OCI-LY7 (cell line): ENCODE measurements at regions not wholly inside any gene's neighbourhood (a gene's known extent, or its start where the extent isn't known, plus 50 kb on each side); places are given as distances from the start of the nearest gene placed in this dataset.

ENCODE experiments used
- BruUV-seq: library from RNA; stranded (reverse); fragments of 400-500 nt; replicated peaks from 2 replicates; lab custom pipeline; 2021; lab: Mats Ljungman, UMichigan
- CTCF ChIA-PET: fragments of 300-600 bp; sonication (Branson Sonifier 250); formaldehyde crosslinking; loops from one replicate; lab custom pipeline; 2022; ENCODE audit warnings: antibody characterized with exemption; ENCODE audit not compliant: unreplicated experiment; lab: Charles Lee
- POLR2A ChIA-PET: fragments of 300-600 bp; sonication (Branson Sonifier 250); formaldehyde crosslinking; loops from one replicate; lab custom pipeline; 2022; ENCODE audit warnings: antibody characterized with exemption; lab: Charles Lee
- DNase-seq: peaks from one replicate; pipeline ENCODE4 v3.0.0-alpha.2; 2015; ENCODE audit warnings: low spot score
- H2AFZ ChIP-seq: fragments of 200-600 bp; sonication (generic), shearing (Covaris generic); 2 replicates; pipeline ENCODE4 v1.6.1; 2014; ENCODE audit warnings: mild to moderate bottlenecking, antibody characterized with exemption, low read length, moderate library complexity
- H3K27ac ChIP-seq: fragments of 200-600 bp; sonication (generic); 2 replicates; pipeline ENCODE4 v1.5.1; 2014; ENCODE audit warnings: mixed run types, low read depth, mild to moderate bottlenecking, moderate library complexity, low read length, inconsistent platforms; ENCODE audit not compliant: poor library complexity, severe bottlenecking
- H3K36me3 ChIP-seq: fragments of 200-600 bp; sonication (generic); 2 replicates; pipeline ENCODE4 v1.6.1; 2014; ENCODE audit warnings: mild to moderate bottlenecking, antibody characterized with exemption, low read length, moderate library complexity, mixed read lengths; ENCODE audit not compliant: insufficient read depth
- H3K4me1 ChIP-seq: fragments of 200-600 bp; sonication (generic); 2 replicates; pipeline ENCODE4 v1.5.1; 2014; ENCODE audit warnings: mild to moderate bottlenecking, low read length; ENCODE audit not compliant: insufficient read depth, poor library complexity, severe bottlenecking
- H3K4me2 ChIP-seq: fragments of 200-600 bp; sonication (generic); 2 replicates; pipeline ENCODE4 v1.6.1; 2014; ENCODE audit warnings: mild to moderate bottlenecking, low read length
- H3K4me3 ChIP-seq: fragments of 200-600 bp; sonication (generic); 2 replicates; pipeline ENCODE4 v1.5.1; 2014; ENCODE audit warnings: mild to moderate bottlenecking, low read depth, low read length; ENCODE audit not compliant: poor library complexity, severe bottlenecking
- H3K79me2 ChIP-seq: fragments of 200-600 bp; sonication (generic); 2 replicates; pipeline ENCODE4 v1.6.1; 2016; ENCODE audit warnings: low read depth, mild to moderate bottlenecking, low read length, moderate library complexity, mixed read lengths; ENCODE audit not compliant: insufficient read depth
- H3K9me2 ChIP-seq: fragments of 200-600 bp; sonication (generic); 2 replicates; pipeline ENCODE4 v1.6.1; 2016; ENCODE audit warnings: mild to moderate bottlenecking, low read length, mixed read lengths; ENCODE audit not compliant: insufficient read depth
- H3K9me3 ChIP-seq: fragments of 200-600 bp; sonication (generic); 2 replicates; pipeline ENCODE4 v1.6.1; 2014; ENCODE audit warnings: mild to moderate bottlenecking, mixed run types, low read length, mixed read lengths
- H4K20me1 ChIP-seq: fragments of 200-600 bp; sonication (generic); 2 replicates; pipeline ENCODE4 v1.6.1; 2014; ENCODE audit warnings: mild to moderate bottlenecking, antibody characterized with exemption, low read length, moderate library complexity, mixed read lengths; ENCODE audit not compliant: insufficient read depth
- CTCF ChIP-seq: fragments of 200-600 bp; sonication (generic); conservative IDR thresholded peaks from 2 replicates; pipeline ENCODE4 v1.5.1; 2014; ENCODE audit warnings: mild to moderate bottlenecking, antibody characterized with exemption, low read length, moderate library complexity, mixed read lengths
- EZH2phosphoT487 ChIP-seq: fragments of 200-600 bp; sonication (generic); IDR thresholded peaks from 2 replicates; pipeline ENCODE4 v1.6.1; 2018; ENCODE audit warnings: low read depth, borderline replicate concordance, mild to moderate bottlenecking, mixed run types, antibody characterized with exemption, low read length, moderate library complexity, mixed read lengths
- intact Hi-C: fragments of 100-400 bp; cut with micrococcal nuclease; formaldehyde crosslinking; loops from one replicate; pipeline ENCODE4 v1.10.0; 2022; ENCODE audit not compliant: unreplicated experiment

GRCh38 chr10:33939410-33939809 is 604.9 kb upstream of the NRP1 start:
- H3K4me1 ChIP-seq = no peaks in the 10 kb centered on the region
- CTCF ChIA-PET = no interaction called here
- no peak overlapping the region for H3K27ac ChIP-seq
- TF ChIP-seq CTCF = no peak
- no peak for TF ChIP-seq EZH2phosphoT487
- H3K9me3 ChIP-seq = no peaks in the 10 kb centered on the region
- no peak for DNase-seq
- no peaks in the 10 kb centered on the region for H3K36me3 ChIP-seq
- BruUV-seq = no TSS peak
- H3K4me2 ChIP-seq = no peak overlapping the region
- POLR2A ChIA-PET = no interaction called here
- H3K9me2 ChIP-seq = no peaks in the 10 kb centered on the region
- H2AFZ ChIP-seq = no peak overlapping the region
- intact Hi-C loops = no loop called here
- no peaks in the 10 kb centered on the region for H3K79me2 ChIP-seq
- no peak overlapping the region for H3K4me3 ChIP-seq
- no peaks in the 10 kb centered on the region for H4K20me1 ChIP-seq

- no peak for DNase-seq
- Histone ChIP-seq H3K79me2 (no peaks in the 10 kb centered on the region), H3K4me2 (no peak overlapping the region), H3K9me2 (no peaks in the 10 kb centered on the region), H3K4me1 (no peaks in the 10 kb centered on the region), H3K36me3 (no peaks in the 10 kb centered on the region), H3K9me3 (no peaks in the 10 kb centered on the region), H2AFZ (no peak overlapping the region), H3K27ac (no peak overlapping the region), H3K4me3 (no peak overlapping the region), H4K20me1 (no peaks in the 10 kb centered on the region)
- no TSS peak for BruUV-seq
- ChIA-PET POLR2A (no interaction called here), CTCF (no interaction called here)
- intact Hi-C loops = no loop called here
- TF ChIP-seq EZH2phosphoT487 = no peak
- TF ChIP-seq CTCF = no peak
Measured at GRCh38 chr10:33938001-33938400, 603.5 kb upstream of the NRP1 start.

GRCh38 chr10:33937036-33937730 is 602.7 kb upstream of the NRP1 start:
- CTCF ChIA-PET = no interaction called here
- no peaks in the 10 kb centered on the region for H4K20me1 ChIP-seq
- intact Hi-C loops = no loop called here
- H2AFZ ChIP-seq = no peak overlapping the region
- H3K9me3 ChIP-seq = no peaks in the 10 kb centered on the region
- TF ChIP-seq CTCF = no peak
- TF ChIP-seq EZH2phosphoT487 = no peak
- POLR2A ChIA-PET = interaction anchor here (0.5 to 0.9 kb wide), 2 partner anchors 21 to 1805 kb away, joined by 3 to 4 read pairs; no protein-coding TSS in a partner anchor
- BruUV-seq = no TSS peak
- H3K4me1 ChIP-seq = no peaks in the 10 kb centered on the region
- H3K4me3 ChIP-seq = no peak overlapping the region
- no peaks in the 10 kb centered on the region for H3K79me2 ChIP-seq
- no peak overlapping the region for H3K27ac ChIP-seq
- H3K9me2 ChIP-seq = no peaks in the 10 kb centered on the region
- H3K4me2 ChIP-seq = no peak overlapping the region
- DNase-seq = no peak
- no peaks in the 10 kb centered on the region for H3K36me3 ChIP-seq
